ENCODE measurements at regions not wholly inside any gene's neighbourhood (a gene's known extent, or its start where the extent isn't known, plus 50 kb on each side); places are given as distances from the start of the nearest gene placed in this dataset.

- no peaks in the 10 kb centered on the region for H4K20me1 ChIP-seq (ENCODE audit: insufficient read depth, low read length)
- no peaks in the 10 kb centered on the region for H3K4me1 ChIP-seq (ENCODE audit: insufficient read depth, low read length, poor library complexity, severe bottlenecking)
- no peaks in the 10 kb centered on the region for H3K36me3 ChIP-seq (ENCODE audit: insufficient read depth, low read length)
- DNase-seq (ENCODE audit: low spot score), result no peak
- BruUV-seq (replicated peaks), result no TSS peak
- H3K27ac ChIP-seq (ENCODE audit: low read depth, low read length, poor library complexity, severe bottlenecking), result no peak overlapping the region
- H3K79me2 ChIP-seq (ENCODE audit: insufficient read depth, low read depth, low read length), result no peaks in the 10 kb centered on the region
- H3K9me2 ChIP-seq (ENCODE audit: insufficient read depth, low read length), result no peaks in the 10 kb centered on the region
- ChIA-PET CTCF (ENCODE audit: unreplicated experiment) (no interaction called here), POLR2A (no interaction called here)
- H3K4me2 ChIP-seq (ENCODE audit: low read length), result no peak overlapping the region
- intact Hi-C loops (cut with micrococcal nuclease; ENCODE audit: unreplicated experiment), result no loop called here
- no peak overlapping the region for H2AFZ ChIP-seq (ENCODE audit: low read length)
- no peak overlapping the region for H3K4me3 ChIP-seq (ENCODE audit: low read depth, low read length, poor library complexity, severe bottlenecking)
- TF ChIP-seq CTCF (conservative IDR thresholded peaks at IDR 0.05; ENCODE audit: low read length) (no peak), EZH2phosphoT487 (IDR thresholded peaks at IDR 0.05; ENCODE audit: borderline replicate concordance, low read depth, low read length) (no peak)
- H3K9me3 ChIP-seq (ENCODE audit: low read length), result no peaks in the 10 kb centered on the region
Observed at GRCh38 chr7:40937879-40938278, 765.0 kb downstream of the INHBA start.

- no TSS peak for BruUV-seq (replicated peaks)
- Histone ChIP-seq H3K4me1 (ENCODE audit: insufficient read depth, low read length, poor library complexity, severe bottlenecking) (no peaks in the 10 kb centered on the region), H3K4me3 (ENCODE audit: low read depth, low read length, poor library complexity, severe bottlenecking) (no peak overlapping the region), H3K36me3 (ENCODE audit: insufficient read depth, low read length) (no peaks in the 10 kb centered on the region), H3K79me2 (ENCODE audit: insufficient read depth, low read depth, low read length) (no peaks in the 10 kb centered on the region), H4K20me1 (ENCODE audit: insufficient read depth, low read length) (no peaks in the 10 kb centered on the region), H3K4me2 (ENCODE audit: low read length) (no peak overlapping the region), H3K27ac (ENCODE audit: low read depth, low read length, poor library complexity, severe bottlenecking) (no peak overlapping the region), H2AFZ (ENCODE audit: low read length) (no peak overlapping the region), H3K9me3 (ENCODE audit: low read length) (no peaks in the 10 kb centered on the region), H3K9me2 (ENCODE audit: insufficient read depth, low read length) (no peaks in the 10 kb centered on the region)
- TF ChIP-seq CTCF (conservative IDR thresholded peaks at IDR 0.05; ENCODE audit: low read length) (no peak), EZH2phosphoT487 (IDR thresholded peaks at IDR 0.05; ENCODE audit: borderline replicate concordance, low read depth, low read length) (no peak)
- intact Hi-C loops (cut with micrococcal nuclease; ENCODE audit: unreplicated experiment), result no loop called here
- ChIA-PET POLR2A (interaction anchor here (1.5 kb wide), 1 partner anchor 10 kb away, joined by 3 read pairs; no protein-coding TSS in a partner anchor), CTCF (ENCODE audit: unreplicated experiment) (no interaction called here)
- DNase-seq (ENCODE audit: low spot score), result no peak
Observed at GRCh38 chr7:40935435-40935834, 767.5 kb downstream of the INHBA start.

GRCh38 chr7:40923626-40924025 lies 779.3 kb downstream of the INHBA start:
- H3K4me2 ChIP-seq (ENCODE audit: low read length), result no peak overlapping the region
- H4K20me1 ChIP-seq (ENCODE audit: insufficient read depth, low read length), result no peaks in the 10 kb centered on the region
- intact Hi-C loops (cut with micrococcal nuclease; ENCODE audit: unreplicated experiment), result no loop called here
- H3K9me2 ChIP-seq (ENCODE audit: insufficient read depth, low read length), result 0 out of 2 replicates have a peak, but pooled peaks cover 4% of the 10 kb centered on the region
- no peaks in the 10 kb centered on the region for H3K9me3 ChIP-seq (ENCODE audit: low read length)
- H3K4me1 ChIP-seq (ENCODE audit: insufficient read depth, low read length, poor library complexity, severe bottlenecking), result peaks cover 5% of the 10 kb centered on the region
- no TSS peak for BruUV-seq (replicated peaks)
- no peaks in the 10 kb centered on the region for H3K79me2 ChIP-seq (ENCODE audit: insufficient read depth, low read depth, low read length)
- no peak overlapping the region for H3K27ac ChIP-seq (ENCODE audit: low read depth, low read length, poor library complexity, severe bottlenecking)
- ChIA-PET POLR2A (interaction anchor here (0.7 kb wide), 1 partner anchor 26 kb away, joined by 3 read pairs; no protein-coding TSS in a partner anchor), CTCF (ENCODE audit: unreplicated experiment) (no interaction called here)
- TF ChIP-seq EZH2phosphoT487 (IDR thresholded peaks at IDR 0.05; ENCODE audit: borderline replicate concordance, low read depth, low read length), result no peak
- no peak for TF ChIP-seq CTCF (conservative IDR thresholded peaks at IDR 0.05; ENCODE audit: low read length)
- no peak overlapping the region for H3K4me3 ChIP-seq (ENCODE audit: low read depth, low read length, poor library complexity, severe bottlenecking)
- H3K36me3 ChIP-seq (ENCODE audit: insufficient read depth, low read length), result no peaks in the 10 kb centered on the region
- H2AFZ ChIP-seq (ENCODE audit: low read length), result no peak overlapping the region
- no peak for DNase-seq (ENCODE audit: low spot score)
